HFFc6 (cell line): ENCODE measurements at regions not wholly inside any gene's neighbourhood (a gene's known extent, or its start where the extent isn't known, plus 50 kb on each side); places are given as distances from the start of the nearest gene placed in this dataset.
A peak's percentile ranks its signal among the peaks of the same experiment; 100 is the strongest.

Experiments
- DNase-seq: peaks from one replicate; pipeline ENCODE4 v3.0.0-alpha.2; 2018
- H3K27ac Mint-ChIP-seq: 2 replicates; pipeline ENCODE4 v1.8.0; 2020; ENCODE audit warnings: mild to moderate bottlenecking, mixed read lengths
- H3K27me3 Mint-ChIP-seq: 2 replicates; pipeline ENCODE4 v1.8.0; 2021; ENCODE audit warnings: mild to moderate bottlenecking, moderate library complexity, mixed read lengths; ENCODE audit not compliant: insufficient read depth
- H3K36me3 Mint-ChIP-seq: 2 replicates; pipeline ENCODE4 v1.8.0; 2021; ENCODE audit warnings: low read depth, mixed read lengths
- H3K4me1 Mint-ChIP-seq: 2 replicates; pipeline ENCODE4 v1.8.0; 2020; ENCODE audit warnings: low read depth, mixed read lengths
- H3K4me3 Mint-ChIP-seq: 2 replicates; pipeline ENCODE4 v1.8.0; 2020; ENCODE audit warnings: mild to moderate bottlenecking, moderate library complexity, mixed read lengths
- H3K9me3 Mint-ChIP-seq: 2 replicates; pipeline ENCODE4 v1.8.0; 2020; ENCODE audit warnings: mild to moderate bottlenecking, mixed read lengths
- TF ChIP-seq, protein P1 (sequence below): fragments of 200-600 bp; sonication (generic); IDR thresholded peaks from 2 replicates; pipeline ENCODE4 v1.5.0; 2021; ENCODE audit warnings: antibody characterized with exemption, mild to moderate bottlenecking

DNA sequence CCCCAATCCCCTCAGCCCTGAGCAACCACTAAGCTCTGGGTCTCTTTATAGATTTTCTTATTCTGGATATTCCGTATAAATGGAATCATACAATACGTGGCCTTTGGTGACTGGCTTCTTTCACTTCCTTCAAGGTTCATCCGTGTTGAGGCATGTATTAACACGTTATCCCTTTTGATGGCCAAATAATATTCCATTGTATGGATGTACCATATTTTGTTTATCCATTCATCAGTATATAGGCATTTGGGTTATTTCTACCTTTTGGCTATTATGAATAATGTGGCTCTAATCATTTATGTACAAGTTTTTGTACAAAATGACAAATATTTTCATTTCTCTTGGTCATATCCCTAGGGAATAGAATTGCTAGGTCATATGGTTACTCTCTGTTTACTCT is 284.4 kb downstream of the FAM43A start:
- no peak for DNase-seq
- Mint-ChIP-seq H3K4me1 (no peaks in the 10 kb centered on the region), H3K27ac (no peak overlapping the region), H3K36me3 (no peaks in the 10 kb centered on the region), H3K27me3 (peaks cover 40% of the 10 kb centered on the region), H3K9me3 (no peaks in the 10 kb centered on the region), H3K4me3 (no peak overlapping the region)
- TF ChIP-seq, protein P1, sequence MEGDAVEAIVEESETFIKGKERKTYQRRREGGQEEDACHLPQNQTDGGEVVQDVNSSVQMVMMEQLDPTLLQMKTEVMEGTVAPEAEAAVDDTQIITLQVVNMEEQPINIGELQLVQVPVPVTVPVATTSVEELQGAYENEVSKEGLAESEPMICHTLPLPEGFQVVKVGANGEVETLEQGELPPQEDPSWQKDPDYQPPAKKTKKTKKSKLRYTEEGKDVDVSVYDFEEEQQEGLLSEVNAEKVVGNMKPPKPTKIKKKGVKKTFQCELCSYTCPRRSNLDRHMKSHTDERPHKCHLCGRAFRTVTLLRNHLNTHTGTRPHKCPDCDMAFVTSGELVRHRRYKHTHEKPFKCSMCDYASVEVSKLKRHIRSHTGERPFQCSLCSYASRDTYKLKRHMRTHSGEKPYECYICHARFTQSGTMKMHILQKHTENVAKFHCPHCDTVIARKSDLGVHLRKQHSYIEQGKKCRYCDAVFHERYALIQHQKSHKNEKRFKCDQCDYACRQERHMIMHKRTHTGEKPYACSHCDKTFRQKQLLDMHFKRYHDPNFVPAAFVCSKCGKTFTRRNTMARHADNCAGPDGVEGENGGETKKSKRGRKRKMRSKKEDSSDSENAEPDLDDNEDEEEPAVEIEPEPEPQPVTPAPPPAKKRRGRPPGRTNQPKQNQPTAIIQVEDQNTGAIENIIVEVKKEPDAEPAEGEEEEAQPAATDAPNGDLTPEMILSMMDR: no peak

DNA sequence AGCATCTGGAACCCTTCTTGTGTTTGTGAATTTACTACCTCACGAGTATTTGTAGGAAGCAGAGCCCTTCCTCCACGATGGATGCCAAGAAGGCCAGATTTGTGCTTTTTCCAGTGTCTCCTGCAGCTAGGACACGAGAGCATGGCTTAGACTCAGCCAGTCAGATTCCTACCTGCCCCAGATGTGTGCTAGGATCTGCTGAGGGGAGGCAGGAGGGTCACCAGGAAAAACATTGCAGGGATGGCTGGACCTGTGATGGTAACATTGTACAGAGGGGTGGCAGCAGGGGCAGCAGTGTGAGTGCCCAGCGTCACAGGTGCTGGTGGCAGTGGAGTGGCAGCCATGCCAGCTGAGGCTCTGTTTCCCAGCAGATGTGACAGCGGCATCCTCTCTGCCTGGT is 285.3 kb downstream of the FAM43A start:
- DNase-seq: no peak
- Mint-ChIP-seq H3K4me1 (no peaks in the 10 kb centered on the region), H3K9me3 (no peaks in the 10 kb centered on the region), H3K27ac (no peak overlapping the region), H3K4me3 (no peak overlapping the region), H3K27me3 (peaks cover 45% of the 10 kb centered on the region), H3K36me3 (no peaks in the 10 kb centered on the region)
- TF ChIP-seq, protein P1: no peak

DNA sequence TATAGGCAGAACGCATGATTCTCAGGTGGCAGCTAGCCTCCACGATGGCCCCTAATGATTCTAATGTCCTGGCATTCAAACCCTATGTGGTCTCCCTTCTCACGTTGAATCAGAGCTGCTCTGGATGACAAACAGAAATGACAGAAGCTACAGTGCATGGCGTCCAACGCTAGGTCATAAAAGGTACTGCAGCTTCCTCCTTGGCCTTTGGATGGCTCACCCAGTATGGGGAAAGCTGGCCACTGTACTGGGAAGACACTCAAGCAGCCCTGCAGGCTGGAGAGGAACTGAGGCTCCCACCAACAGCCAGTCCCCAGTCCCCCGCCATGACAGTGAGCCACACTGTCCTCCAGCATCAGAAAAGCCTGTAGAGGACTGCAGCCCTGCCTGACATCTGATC is 286.3 kb downstream of the FAM43A start:
- Mint-ChIP-seq H3K4me1 (peaks cover 4% of the 10 kb centered on the region), H3K27me3 (peaks cover 45% of the 10 kb centered on the region), H3K4me3 (no peak overlapping the region), H3K36me3 (no peaks in the 10 kb centered on the region), H3K9me3 (no peaks in the 10 kb centered on the region), H3K27ac (no peak overlapping the region)
- TF ChIP-seq, protein P1: peak; percentile 27; the same call in 1 of the 2 replicates
- no peak for DNase-seq

DNA sequence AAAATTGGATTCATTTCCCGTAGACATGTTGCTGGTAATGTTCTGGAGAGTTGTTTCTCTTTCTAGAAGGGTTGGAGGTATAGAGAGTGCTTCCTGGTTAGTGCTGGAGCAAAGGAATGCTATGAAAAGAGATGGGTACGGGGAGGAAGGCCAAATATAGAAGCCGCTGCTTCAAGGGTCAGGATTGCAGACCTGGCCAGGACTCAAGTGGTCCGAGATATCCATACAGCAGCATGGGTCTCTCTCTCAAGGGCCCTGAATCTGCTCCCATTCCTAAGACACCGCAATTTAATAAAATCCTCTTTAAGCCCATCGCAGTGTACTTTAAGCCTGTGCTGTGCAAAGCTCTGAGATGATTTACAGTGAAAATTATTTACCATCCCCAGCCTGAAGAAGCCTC is 287.0 kb downstream of the FAM43A start:
- H3K27ac Mint-ChIP-seq: no peak overlapping the region
- peaks cover 39% of the 10 kb centered on the region for H3K27me3 Mint-ChIP-seq
- H3K36me3 Mint-ChIP-seq: no peaks in the 10 kb centered on the region
- peaks cover 8% of the 10 kb centered on the region for H3K4me1 Mint-ChIP-seq
- H3K9me3 Mint-ChIP-seq: no peaks in the 10 kb centered on the region
- TF ChIP-seq, protein P1: no peak
- H3K4me3 Mint-ChIP-seq: no peak overlapping the region
- DNase-seq: no peak

DNA sequence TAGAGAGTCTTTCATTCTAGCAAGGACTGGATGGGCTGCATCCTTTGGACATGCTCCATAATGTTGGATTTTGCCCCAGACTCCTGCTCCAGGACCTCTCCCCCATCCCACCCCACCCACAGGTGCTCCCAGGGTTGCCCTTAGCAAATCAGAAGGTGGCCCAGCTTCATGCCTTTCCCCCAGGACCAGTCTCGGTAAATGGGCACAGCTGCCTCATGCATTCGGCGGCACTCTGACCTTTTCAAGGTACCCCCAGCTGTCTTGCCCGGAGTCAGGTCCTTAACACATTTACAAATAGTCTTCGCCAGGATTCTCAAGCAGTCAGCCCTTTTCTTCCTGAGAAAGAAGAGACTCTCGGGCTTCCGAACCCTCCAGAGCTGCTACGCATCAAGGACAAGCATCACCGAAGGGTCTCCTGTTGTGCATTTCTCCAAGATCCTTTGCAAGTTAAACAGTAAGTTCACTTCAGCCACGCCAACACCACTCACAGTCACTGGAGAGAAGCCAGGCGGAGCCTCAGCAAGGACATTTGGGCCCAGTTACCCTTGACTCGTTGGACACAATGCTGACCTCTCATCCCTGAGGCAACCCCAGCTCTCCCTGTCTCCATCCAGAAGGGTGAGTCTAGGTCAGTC is 287.8 kb downstream of the FAM43A start:
- no peak for DNase-seq
- Mint-ChIP-seq H3K27me3 (peaks cover 32% of the 10 kb centered on the region), H3K4me1 (peaks cover 8% of the 10 kb centered on the region), H3K27ac (no peak overlapping the region), H3K4me3 (no peak overlapping the region), H3K36me3 (no peaks in the 10 kb centered on the region), H3K9me3 (no peaks in the 10 kb centered on the region)
- TF ChIP-seq, protein P1: no peak
